Liver (tissue), 8 donors: ENCODE measurements at regions not wholly inside any gene's neighbourhood (a gene's known extent, or its start where the extent isn't known, plus 50 kb on each side); places are given as distances from the start of the nearest gene placed in this dataset.

Experiments used
- DNase-seq: peaks from one replicate; pipeline ENCODE4 v3.0.0-alpha.2; 2017; ENCODE audit warnings: low spot score
- H3K27ac ChIP-seq, 2 donors: one replicate each; pipeline ENCODE4 v1.7.0; 2013; ENCODE audit warnings: inconsistent platforms in 2 of 2, low read length in 2 of 2, control low read depth in 1 of 2, low read depth in 1 of 2, mild to moderate bottlenecking in 1 of 2
- H3K27me3 ChIP-seq, 4 donors: one replicate each; pipeline versions ENCODE4 v1.6.1 to v1.7.0; 2013; ENCODE audit warnings: low read length in 3 of 4, inconsistent platforms in 1 of 4, mild to moderate bottlenecking in 1 of 4, moderate library complexity in 1 of 4; ENCODE audit not compliant: control insufficient read depth in 4 of 4, insufficient read depth in 4 of 4
- H3K36me3 ChIP-seq, 4 donors: one replicate each; pipeline versions ENCODE4 v1.6.1 to v1.7.0; 2013; ENCODE audit warnings: low read length in 3 of 4, mild to moderate bottlenecking in 3 of 4, low read depth in 1 of 4, moderate library complexity in 1 of 4; ENCODE audit not compliant: control insufficient read depth in 4 of 4, insufficient read depth in 3 of 4
- H3K4me1 ChIP-seq, 4 donors: one replicate each; pipeline versions ENCODE4 v1.6.1 to v1.7.0; 2013; ENCODE audit warnings: low read length in 3 of 4, mild to moderate bottlenecking in 3 of 4, moderate library complexity in 1 of 4; ENCODE audit not compliant: control insufficient read depth in 4 of 4, insufficient read depth in 4 of 4
- H3K4me3 ChIP-seq, 3 donors: one replicate each; pipeline versions ENCODE4 v1.6.1 to v1.7.0; 2013; ENCODE audit warnings: low read length in 3 of 3, control low read depth in 1 of 3, low read depth in 1 of 3, mild to moderate bottlenecking in 1 of 3
- H3K9ac ChIP-seq, 2 donors: one replicate each; pipeline ENCODE4 v1.7.0; 2013; ENCODE audit warnings: low read length in 2 of 2, mild to moderate bottlenecking in 2 of 2, moderate library complexity in 2 of 2, control low read depth in 1 of 2, low read depth in 1 of 2
- H3K9me3 ChIP-seq, 4 donors: one replicate each; pipeline versions ENCODE4 v1.6.1 to v1.7.0; 2013; ENCODE audit warnings: low read length in 3 of 4; ENCODE audit not compliant: control insufficient read depth in 4 of 4
- ATF3 ChIP-seq: IDR thresholded peaks from 2 replicates; pipeline ENCODE4 v1.6.1; 2016; ENCODE audit warnings: antibody characterized with exemption
- CTCF ChIP-seq: fragments of 150-350 bp; IDR thresholded peaks from 2 replicates; pipeline ENCODE4 v1.5.1; 2017; ENCODE audit warnings: improper control_type of control experiment, low read depth, low read length; ENCODE audit not compliant: missing input control
- EGR1 ChIP-seq, 2 donors: IDR thresholded peaks; 2 replicates each; pipeline ENCODE4 v1.6.1; 2016 to 2018; ENCODE audit warnings: antibody characterized with exemption in 2 of 2, low read depth in 2 of 2
- FOXA1 ChIP-seq: IDR thresholded peaks from 2 replicates; pipeline ENCODE4 v1.6.1; 2016; ENCODE audit warnings: antibody characterized with exemption
- FOXA2 ChIP-seq: IDR thresholded peaks from 2 replicates; pipeline ENCODE4 v1.6.1; 2016; ENCODE audit warnings: antibody characterized with exemption
- GABPA ChIP-seq, 2 donors: IDR thresholded peaks in 1 of 2; conservative IDR thresholded peaks in 1 of 2; 2 replicates each; pipeline ENCODE4 v1.6.1; 2016; ENCODE audit warnings: antibody characterized with exemption in 2 of 2, mild to moderate bottlenecking in 1 of 2, moderate library complexity in 1 of 2
- HNF4A ChIP-seq, 2 donors: conservative IDR thresholded peaks; 2 replicates each; pipeline ENCODE4 v1.6.1; 2016; ENCODE audit warnings: antibody characterized with exemption in 2 of 2, mild to moderate bottlenecking in 2 of 2
- HNF4G ChIP-seq: IDR thresholded peaks from 2 replicates; pipeline ENCODE4 v1.6.1; 2016; ENCODE audit warnings: antibody characterized with exemption
- JUND ChIP-seq, 2 donors: IDR thresholded peaks; 2 replicates each; pipeline ENCODE4 v1.6.1; 2016; ENCODE audit warnings: antibody characterized with exemption in 2 of 2
- MAX ChIP-seq: IDR thresholded peaks from 2 replicates; pipeline ENCODE4 v1.6.1; 2016; ENCODE audit warnings: antibody characterized with exemption
- NR2F2 ChIP-seq: IDR thresholded peaks from 2 replicates; pipeline ENCODE4 v1.6.1; 2016; ENCODE audit warnings: antibody characterized with exemption
- RAD21 ChIP-seq, 2 donors: IDR thresholded peaks; 2 replicates each; pipeline ENCODE4 v1.6.1; 2016; ENCODE audit warnings: antibody characterized with exemption in 2 of 2, mild to moderate bottlenecking in 2 of 2
- REST ChIP-seq: IDR thresholded peaks from 2 replicates; pipeline ENCODE4 v1.6.1; 2016; ENCODE audit warnings: antibody characterized with exemption, mild to moderate bottlenecking
- RXRA ChIP-seq, 2 donors: IDR thresholded peaks; 2 replicates each; pipeline ENCODE4 v1.6.1; 2017 to 2018; ENCODE audit warnings: antibody characterized with exemption in 2 of 2, mild to moderate bottlenecking in 1 of 2
- SP1 ChIP-seq: IDR thresholded peaks from 2 replicates; pipeline ENCODE4 v1.6.1; 2018; ENCODE audit warnings: antibody characterized with exemption, mild to moderate bottlenecking
- TAF1 ChIP-seq: conservative IDR thresholded peaks from 2 replicates; pipeline ENCODE4 v1.6.1; 2016; ENCODE audit warnings: antibody characterized with exemption, mild to moderate bottlenecking
- YY1 ChIP-seq: IDR thresholded peaks from 2 replicates; pipeline ENCODE4 v1.6.1; 2016; ENCODE audit warnings: antibody characterized with exemption, mild to moderate bottlenecking
- ZBTB33 ChIP-seq: IDR thresholded peaks from 2 replicates; pipeline ENCODE4 v1.6.1; 2016; ENCODE audit warnings: antibody characterized with exemption
- WGBS: extraction: QIAGEN DNeasy Blood & Tissue Kit; methylation state at CpG from one replicate; pipeline ENCODE4 v1.1.7; 2013; 5-methylcytosine and 5-hydroxymethylcytosine counted together
- donor health status: healthy.
- donor health status: healthy.
- donor health status: healthy.
- donor health status: healthy.
- donor health status: healthy.

- H3K9me3 ChIP-seq, result peaks cover 2 to 9% (median 5%) of the 10 kb centered on the region in 4 donors
- no peak for DNase-seq
- no peaks in the 10 kb centered on the region for H3K27me3 ChIP-seq
- H3K4me1 ChIP-seq, result no peaks in the 10 kb centered on the region
- TF ChIP-seq SP1 (no peak), YY1 (no peak), ATF3 (no peak), FOXA1 (no peak), EGR1 (IDR thresholded peaks at IDR 0.05; ENCODE audit: low read depth in 2 of 2) (no peak), GABPA (IDR thresholded peaks at IDR 0.05 in 1 of 2, conservative IDR thresholded peaks at IDR 0.05 in 1 of 2) (no peak), RAD21 (IDR thresholded peaks at IDR 0.05) (no peak), HNF4G (no peak)
- no peak overlapping the region for H3K4me3 ChIP-seq
- 82% methylated on average over 2 of the region's 2 CpGs for WGBS
- no peaks in the 10 kb centered on the region for H3K36me3 ChIP-seq
- H3K9ac ChIP-seq, result no peak overlapping the region
- H3K27ac ChIP-seq, result no peak overlapping the region
Observed at GRCh38 chr5:63811286-63811685, 151.0 kb downstream of the HTR1A start.

GRCh38 chr5:63805151-63805550 lies 157.1 kb downstream of the HTR1A start:
- DNase-seq, result no peak
- H3K36me3 ChIP-seq, result no peaks in the 10 kb centered on the region
- H3K9me3 ChIP-seq, result no peaks in the 10 kb centered on the region
- H3K9ac ChIP-seq, result no peak overlapping the region
- WGBS, result 68% methylated on average over 1 of the region's 1 CpG
- H3K4me1 ChIP-seq, result no peaks in the 10 kb centered on the region
- no peak overlapping the region for H3K27ac ChIP-seq
- H3K4me3 ChIP-seq, result no peak overlapping the region
- peaks cover 0 to 3% (median 0%) of the 10 kb centered on the region in 4 donors for H3K27me3 ChIP-seq
- TF ChIP-seq REST (no peak), JUND (IDR thresholded peaks at IDR 0.05) (no peak), MAX (no peak), ZBTB33 (no peak), CTCF (no peak), YY1 (no peak), FOXA2 (no peak), EGR1 (IDR thresholded peaks at IDR 0.05; ENCODE audit: low read depth in 2 of 2) (no peak), ATF3 (no peak), RAD21 (IDR thresholded peaks at IDR 0.05) (no peak), FOXA1 (no peak), NR2F2 (no peak), HNF4G (no peak), HNF4A (conservative IDR thresholded peaks at IDR 0.05) (no peak), TAF1 (no peak), RXRA (IDR thresholded peaks at IDR 0.05) (no peak), GABPA (IDR thresholded peaks at IDR 0.05 in 1 of 2, conservative IDR thresholded peaks at IDR 0.05 in 1 of 2) (no peak)
